ENCODE measurements at regions not wholly inside any gene's neighbourhood (a gene's known extent, or its start where the extent isn't known, plus 50 kb on each side); places are given as distances from the start of the nearest gene placed in this dataset.
"Not testable (repeated sequence)": the region's sequence is repeated elsewhere in the genome, so short reads cannot be mapped to it uniquely, and the experiment has no call there.

DNA sequence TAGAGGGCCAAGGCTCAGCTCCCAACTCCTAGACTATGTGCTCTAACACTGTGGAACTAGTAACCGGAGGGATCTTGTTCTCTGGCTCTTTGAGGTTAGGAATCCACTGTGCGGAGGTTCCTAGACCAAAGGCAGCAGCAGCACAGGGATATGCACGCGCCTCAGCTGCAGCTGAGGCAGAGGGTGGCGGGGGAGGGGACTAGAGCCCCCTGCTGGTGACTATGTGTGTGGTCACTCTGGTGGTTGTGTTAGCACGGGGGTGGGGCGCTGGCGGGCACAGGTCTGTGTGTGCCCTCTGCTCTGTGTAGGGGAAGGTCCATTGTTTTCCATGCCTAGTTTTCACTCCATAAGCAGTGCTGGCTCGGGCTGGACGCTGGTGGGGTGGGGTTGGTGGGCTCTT, 458.0 kb upstream of the IZUMO3 start (continued):
- TF ChIP-seq, protein P1, sequence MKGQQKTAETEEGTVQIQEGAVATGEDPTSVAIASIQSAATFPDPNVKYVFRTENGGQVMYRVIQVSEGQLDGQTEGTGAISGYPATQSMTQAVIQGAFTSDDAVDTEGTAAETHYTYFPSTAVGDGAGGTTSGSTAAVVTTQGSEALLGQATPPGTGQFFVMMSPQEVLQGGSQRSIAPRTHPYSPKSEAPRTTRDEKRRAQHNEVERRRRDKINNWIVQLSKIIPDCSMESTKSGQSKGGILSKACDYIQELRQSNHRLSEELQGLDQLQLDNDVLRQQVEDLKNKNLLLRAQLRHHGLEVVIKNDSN (IDR thresholded peaks at IDR 0.05; ENCODE audit: borderline replicate concordance, low read depth): no peak
- TF ChIP-seq RXRA (IDR thresholded peaks at IDR 0.05; ENCODE audit: borderline replicate concordance, low read depth): no peak
- TF ChIP-seq EZH2phosphoT487 (IDR thresholded peaks at IDR 0.05; ENCODE audit: borderline replicate concordance, low read depth): no peak

DNA sequence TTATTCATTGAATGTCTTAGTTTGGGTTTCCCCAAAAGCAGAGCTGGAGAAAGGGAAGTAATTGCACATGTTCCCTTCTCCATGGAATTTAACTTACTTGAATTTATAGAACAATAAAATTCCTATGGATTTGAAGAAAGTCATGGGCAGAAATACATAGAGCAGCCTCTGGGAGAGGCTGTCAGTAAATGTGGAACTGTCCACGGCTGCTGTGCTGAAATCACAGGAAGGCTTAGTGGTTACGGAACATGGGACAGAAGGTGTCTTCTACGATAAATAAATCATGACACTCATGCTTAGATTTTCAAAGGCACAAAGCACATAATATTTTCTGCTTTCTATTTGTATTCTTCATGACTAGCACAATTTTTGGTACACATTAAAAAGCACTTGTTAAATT, 440.6 kb upstream of the IZUMO3 start:
- no peaks in the 10 kb centered on the region for H3K36me3 ChIP-seq (replicated peaks in 1 of 2; ENCODE audit: control insufficient read depth in 1 of 2, insufficient read depth in 2 of 2, low read length in 1 of 2)
- no peak overlapping the region for H3K4me3 ChIP-seq (ENCODE audit: low read depth in 2 of 2, low read length in 1 of 2)
- DNase-seq: no peak
- no peaks in the 10 kb centered on the region for H3K79me2 ChIP-seq (ENCODE audit: insufficient read depth)
- H3K9ac ChIP-seq: no peak overlapping the region
- H3K27ac ChIP-seq (ENCODE audit: low read depth in 2 of 2, low read length in 1 of 2): no peak overlapping the region
- no peaks in the 10 kb centered on the region for H3F3A ChIP-seq (replicated peaks; ENCODE audit: insufficient read depth)
- no peaks in the 10 kb centered on the region for H3K9me2 ChIP-seq
- H3K27me3 ChIP-seq (ENCODE audit: insufficient read depth): no peaks in the 10 kb centered on the region
- CTCF ChIA-PET: no interaction called here
- H4K20me1 ChIP-seq (ENCODE audit: insufficient read depth): no peaks in the 10 kb centered on the region
- H2AFZ ChIP-seq (ENCODE audit: low read depth): no peak overlapping the region
- POLR2A ChIA-PET: no interaction called here
- 48% methylated on average over 3 of the region's 3 CpGs for WGBS (ENCODE audit: low lambda C conversion rate)
- TF ChIP-seq FOSL2 (IDR thresholded peaks at IDR 0.05; ENCODE audit: borderline replicate concordance, low read depth): no peak
- TF ChIP-seq, protein P2, sequence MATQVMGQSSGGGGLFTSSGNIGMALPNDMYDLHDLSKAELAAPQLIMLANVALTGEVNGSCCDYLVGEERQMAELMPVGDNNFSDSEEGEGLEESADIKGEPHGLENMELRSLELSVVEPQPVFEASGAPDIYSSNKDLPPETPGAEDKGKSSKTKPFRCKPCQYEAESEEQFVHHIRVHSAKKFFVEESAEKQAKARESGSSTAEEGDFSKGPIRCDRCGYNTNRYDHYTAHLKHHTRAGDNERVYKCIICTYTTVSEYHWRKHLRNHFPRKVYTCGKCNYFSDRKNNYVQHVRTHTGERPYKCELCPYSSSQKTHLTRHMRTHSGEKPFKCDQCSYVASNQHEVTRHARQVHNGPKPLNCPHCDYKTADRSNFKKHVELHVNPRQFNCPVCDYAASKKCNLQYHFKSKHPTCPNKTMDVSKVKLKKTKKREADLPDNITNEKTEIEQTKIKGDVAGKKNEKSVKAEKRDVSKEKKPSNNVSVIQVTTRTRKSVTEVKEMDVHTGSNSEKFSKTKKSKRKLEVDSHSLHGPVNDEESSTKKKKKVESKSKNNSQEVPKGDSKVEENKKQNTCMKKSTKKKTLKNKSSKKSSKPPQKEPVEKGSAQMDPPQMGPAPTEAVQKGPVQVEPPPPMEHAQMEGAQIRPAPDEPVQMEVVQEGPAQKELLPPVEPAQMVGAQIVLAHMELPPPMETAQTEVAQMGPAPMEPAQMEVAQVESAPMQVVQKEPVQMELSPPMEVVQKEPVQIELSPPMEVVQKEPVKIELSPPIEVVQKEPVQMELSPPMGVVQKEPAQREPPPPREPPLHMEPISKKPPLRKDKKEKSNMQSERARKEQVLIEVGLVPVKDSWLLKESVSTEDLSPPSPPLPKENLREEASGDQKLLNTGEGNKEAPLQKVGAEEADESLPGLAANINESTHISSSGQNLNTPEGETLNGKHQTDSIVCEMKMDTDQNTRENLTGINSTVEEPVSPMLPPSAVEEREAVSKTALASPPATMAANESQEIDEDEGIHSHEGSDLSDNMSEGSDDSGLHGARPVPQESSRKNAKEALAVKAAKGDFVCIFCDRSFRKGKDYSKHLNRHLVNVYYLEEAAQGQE (IDR thresholded peaks at IDR 0.05; ENCODE audit: low read depth, low read length): peak; percentile 73; the same call in 1 of the 2 replicates
- no peak overlapping the region for H3K4me2 ChIP-seq
- H3K9me3 ChIP-seq: 0 out of 2 replicates have a peak, but pooled peaks cover 5% of the 10 kb centered on the region
- no peaks in the 10 kb centered on the region for H3K4me1 ChIP-seq (ENCODE audit: control insufficient read depth in 1 of 2, insufficient read depth in 2 of 2, low read depth in 1 of 2, low read length in 1 of 2)

DNA sequence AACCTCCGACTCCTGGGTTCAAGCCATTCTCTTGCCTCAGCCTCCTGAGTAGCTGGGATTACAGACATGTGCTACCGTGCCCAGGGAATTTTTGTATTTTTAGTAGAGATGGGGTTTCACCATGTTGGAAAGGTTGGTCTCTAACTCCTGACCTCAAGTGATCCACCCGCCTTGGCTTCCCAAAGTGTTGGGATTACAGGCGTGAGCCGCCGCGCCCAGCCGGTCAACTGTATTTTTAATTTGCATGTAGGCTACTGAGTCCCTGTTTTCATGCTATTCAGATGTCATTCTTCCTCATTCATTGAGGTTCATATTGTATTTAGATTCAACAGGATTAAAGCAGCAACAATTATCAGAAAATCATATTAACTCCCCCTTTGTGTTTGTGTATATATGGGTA, 425.1 kb upstream of the IZUMO3 start:
- 88% methylated on average over 8 of the region's 8 CpGs for WGBS (ENCODE audit: low lambda C conversion rate)
- H3K4me3 ChIP-seq (ENCODE audit: low read depth in 2 of 2, low read length in 1 of 2); H3K27me3 ChIP-seq (ENCODE audit: insufficient read depth); H4K20me1 ChIP-seq (ENCODE audit: insufficient read depth); H3K9me3 ChIP-seq; H3K9me2 ChIP-seq; H3K4me2 ChIP-seq; CTCF ChIA-PET; DNase-seq; H3K9ac ChIP-seq; H3K79me2 ChIP-seq (ENCODE audit: insufficient read depth); H3F3A ChIP-seq (replicated peaks; ENCODE audit: insufficient read depth); H3K36me3 ChIP-seq (replicated peaks in 1 of 2; ENCODE audit: control insufficient read depth in 1 of 2, insufficient read depth in 2 of 2, low read length in 1 of 2); H3K27ac ChIP-seq (ENCODE audit: low read depth in 2 of 2, low read length in 1 of 2); H3K4me1 ChIP-seq (ENCODE audit: control insufficient read depth in 1 of 2, insufficient read depth in 2 of 2, low read depth in 1 of 2, low read length in 1 of 2); H2AFZ ChIP-seq (ENCODE audit: low read depth); POLR2A ChIA-PET: not testable (repeated sequence)
